ENCODE measurements at regions not wholly inside any gene's neighbourhood (a gene's known extent, or its start where the extent isn't known, plus 50 kb on each side); places are given as distances from the start of the nearest gene placed in this dataset.
"Not testable (repeated sequence)": the region's sequence is repeated elsewhere in the genome, so short reads cannot be mapped to it uniquely, and the experiment has no call there.

- no peak for DNase-seq
These were observed 183.0 kb downstream of the MREG start for GRCh38 chr2:215830304-215830703.

GRCh38 chr2:215829261-215829660 is 184.1 kb downstream of the MREG start:
- DNase-seq: no peak

- DNase-seq: peak; percentile 56 to 63
These were observed 184.7 kb downstream of the MREG start for GRCh38 chr2:215828528-215829184.

DNA sequence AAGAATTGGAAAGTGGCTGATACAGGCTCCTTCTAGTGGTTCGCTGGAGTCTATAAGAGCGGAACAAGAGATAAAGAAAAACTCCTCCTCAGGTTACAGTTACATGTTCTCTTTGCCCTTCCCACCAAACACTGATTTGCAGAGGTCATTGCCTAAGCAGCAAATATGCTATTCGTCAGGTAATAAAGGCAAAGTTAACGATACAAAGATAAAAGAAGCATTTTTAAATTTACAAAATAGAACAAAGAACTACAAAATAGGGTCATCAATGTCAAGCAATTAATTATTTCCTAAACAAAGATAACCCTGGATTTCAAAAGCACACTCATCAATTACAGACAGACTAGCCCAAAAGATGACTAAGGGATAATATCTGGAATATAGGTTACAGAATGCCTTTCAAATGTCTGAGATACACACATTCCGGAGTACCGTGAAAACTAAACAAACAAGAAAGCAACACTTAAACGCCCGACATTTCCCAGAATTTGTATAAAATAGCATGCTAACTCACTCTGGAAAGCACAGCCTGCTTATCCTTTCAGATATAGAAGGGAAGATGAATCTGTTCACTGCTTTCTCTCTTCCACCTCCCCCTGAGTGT is 186.4 kb downstream of the MREG start:
- no peak for DNase-seq

DNA sequence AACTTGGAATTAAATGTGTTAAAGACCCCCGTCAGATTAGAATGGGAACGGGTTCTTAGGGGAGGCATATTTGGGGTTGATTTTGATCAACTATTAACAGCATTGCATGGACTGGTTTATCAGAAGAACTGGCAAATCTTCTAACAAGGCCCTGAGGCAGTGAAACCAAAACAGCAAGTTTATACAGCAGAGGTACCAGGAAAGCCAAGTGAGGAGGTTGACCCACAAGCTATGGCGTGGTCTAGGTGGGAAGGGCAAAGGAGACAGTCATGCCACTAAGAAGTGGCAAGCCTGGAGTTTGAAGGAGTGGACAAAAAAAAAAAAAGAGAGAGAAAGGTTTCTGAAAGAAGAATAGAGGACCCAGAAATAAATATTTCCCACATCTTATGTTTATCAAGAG is 187.0 kb downstream of the MREG start:
- no peak for DNase-seq

DNA sequence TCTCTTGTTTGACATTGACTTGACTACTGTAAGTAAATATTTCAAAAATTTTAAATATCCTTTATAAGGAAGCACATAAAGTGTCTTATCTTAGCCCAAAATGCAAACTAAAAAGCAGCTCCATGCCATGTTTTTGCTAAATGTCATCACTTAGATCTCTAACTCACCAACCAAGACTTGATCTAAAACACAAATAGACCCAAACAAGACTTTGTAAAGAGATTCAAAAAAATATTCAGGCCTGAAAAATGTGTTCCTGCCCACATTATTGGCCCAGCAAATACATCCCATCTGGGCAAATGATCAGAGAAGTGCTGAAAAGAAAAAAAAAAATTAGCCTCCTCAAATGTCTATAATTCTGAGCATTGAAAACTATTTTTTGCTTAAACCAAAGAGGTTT is 187.6 kb downstream of the MREG start:
- DNase-seq: no peak

- not testable (repeated sequence) for DNase-seq
These were observed 192.1 kb downstream of the MREG start for GRCh38 chr2:215821298-215821697.

DNA sequence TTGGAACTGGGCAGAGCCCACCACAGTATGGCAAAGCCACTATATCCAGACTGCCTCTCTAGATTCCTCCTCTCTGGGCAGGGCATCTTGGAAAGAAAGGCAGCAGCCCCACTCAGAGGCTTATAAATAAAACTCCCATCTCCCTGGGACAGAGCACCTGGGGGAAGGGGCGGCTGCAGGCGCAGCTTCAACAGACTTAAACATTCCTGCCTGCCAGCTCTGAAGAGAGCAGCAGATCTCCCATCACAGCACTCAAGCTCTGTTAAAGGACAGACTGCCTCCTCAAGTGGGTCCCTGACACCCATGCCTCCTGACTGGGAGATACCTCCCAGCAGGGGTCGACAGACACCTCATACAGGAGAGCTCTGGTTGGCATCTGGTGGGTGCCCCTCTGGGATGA is 193.6 kb downstream of the MREG start:
- not testable (repeated sequence) for DNase-seq

GRCh38 chr2:215817046-215817445 is 196.3 kb downstream of the MREG start:
- no peak for DNase-seq

- no peak for DNase-seq
These were observed 196.9 kb downstream of the MREG start for GRCh38 chr2:215816424-215816823.

DNA sequence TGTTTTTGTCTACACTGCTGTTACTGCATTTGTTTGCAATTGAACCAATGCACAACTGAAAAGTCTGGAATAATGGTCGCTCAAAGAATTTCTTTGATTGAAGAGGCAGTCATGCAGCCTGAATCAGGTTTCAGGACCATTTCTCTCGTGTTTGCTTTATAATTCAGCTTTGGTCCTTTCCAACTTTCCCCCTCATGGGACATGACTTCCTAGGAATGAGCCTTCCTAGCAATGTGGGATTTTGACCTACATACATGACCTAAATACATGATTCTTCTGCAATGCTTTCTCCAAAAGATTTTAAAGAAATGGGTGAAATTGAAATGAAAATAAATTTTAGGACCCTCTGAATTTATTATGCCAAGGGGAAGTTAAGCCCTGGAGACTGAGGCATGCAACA is 197.4 kb downstream of the MREG start:
- no peak for DNase-seq

GRCh38 chr2:215812966-215813365 is 200.4 kb downstream of the MREG start:
- no peak for DNase-seq

GRCh38 chr2:215811409-215812345 is 201.7 kb downstream of the MREG start:
- peak; percentile 26 to 51 for DNase-seq

DNA sequence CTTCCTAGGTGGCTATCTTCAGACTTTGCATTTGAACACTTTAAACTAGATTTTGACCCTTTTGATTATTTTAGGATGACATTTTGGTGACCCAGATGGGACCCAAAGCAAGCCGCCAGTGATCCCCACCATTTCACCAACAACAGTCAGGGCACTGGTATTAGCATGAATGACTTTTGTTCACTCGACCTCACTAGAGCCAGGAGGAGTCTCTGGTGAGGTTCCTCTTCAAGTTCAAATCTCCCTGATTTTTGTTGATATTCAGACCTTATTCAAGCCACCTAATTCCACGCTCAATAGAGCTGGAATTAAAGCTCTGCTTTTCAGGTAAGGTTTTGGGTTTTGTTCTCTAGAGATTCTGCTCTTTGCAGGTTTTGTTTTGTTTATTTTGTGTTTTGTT is 202.3 kb downstream of the MREG start:
- DNase-seq: no peak

GRCh38 chr2:215808996-215809395 is 204.4 kb downstream of the MREG start:
- DNase-seq: no peak

GRCh38 chr2:215808194-215808593 is 205.2 kb downstream of the MREG start:
- DNase-seq: no peak

- no peak for DNase-seq
These were observed 207.9 kb downstream of the MREG start for GRCh38 chr2:215805493-215805892.

GRCh38 chr2:215803150-215803549 is 210.2 kb downstream of the MREG start:
- no peak for DNase-seq

- no peak for DNase-seq
These were observed 214.2 kb downstream of the MREG start for GRCh38 chr2:215799194-215799593.

- no peak for DNase-seq
These were observed 215.7 kb downstream of the MREG start for GRCh38 chr2:215797676-215798075.

DNA sequence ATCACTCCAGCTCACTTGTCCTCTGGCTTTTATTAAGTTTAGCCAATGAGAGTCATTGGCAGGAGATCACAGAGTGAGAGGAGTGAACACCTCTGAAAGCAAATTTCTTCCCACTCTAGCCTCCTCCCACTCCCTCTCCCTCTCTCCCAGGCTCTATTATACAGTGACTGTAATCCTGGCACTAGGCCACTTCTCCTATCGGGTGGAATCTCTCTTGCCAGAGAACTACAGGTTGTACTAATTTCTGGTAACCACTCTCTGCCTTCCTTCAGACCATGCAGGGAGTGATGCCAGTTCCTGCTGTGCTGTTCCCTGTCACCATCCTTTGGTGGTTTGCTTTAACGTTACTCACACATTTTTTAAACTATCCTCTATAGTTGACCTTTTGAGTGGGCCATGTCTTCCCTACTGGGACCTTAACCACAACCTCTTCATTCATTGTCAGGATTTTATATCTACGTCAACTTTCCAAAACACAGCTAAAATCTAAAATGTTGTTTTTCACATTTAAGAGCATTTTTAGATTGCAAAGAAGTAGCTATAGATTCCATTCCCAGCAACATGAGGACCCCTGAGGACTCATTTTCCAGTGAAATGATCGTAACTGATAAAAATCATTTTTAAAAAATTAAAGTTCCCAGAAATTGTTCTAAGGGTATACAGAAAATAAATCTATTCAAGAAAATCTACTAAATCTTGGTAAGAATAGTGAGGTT is 217.1 kb downstream of the MREG start:
- no peak for DNase-seq

- no peak for DNase-seq
These were observed 218.4 kb downstream of the MREG start for GRCh38 chr2:215794829-215795546.

All from AML-193 (cell line).